Astrocyte of the cerebellum (primary cell): ENCODE measurements at regions not wholly inside any gene's neighbourhood (a gene's known extent, or its start where the extent isn't known, plus 50 kb on each side); places are given as distances from the start of the nearest gene placed in this dataset.
"Not testable (repeated sequence)": the region's sequence is repeated elsewhere in the genome, so short reads cannot be mapped to it uniquely, and the experiment has no call there.

ENCODE experiments used
- DNase-seq: peaks from one replicate; pipeline ENCODE4 v3.0.0-alpha.2; 2011; ENCODE audit warnings: low read depth
- H3K4me3 ChIP-seq: 2 replicates; pipeline ENCODE4 v1.5.1; 2011; ENCODE audit warnings: mild to moderate bottlenecking, low read depth, low read length, moderate library complexity
- CTCF ChIP-seq: IDR thresholded peaks from 2 replicates; pipeline ENCODE4 v1.5.1; 2012; ENCODE audit warnings: low read length, low read depth, moderate library complexity, mild to moderate bottlenecking; ENCODE audit errors: missing control alignments
- in situ Hi-C: cut with HindIII; loops from 2 replicates; pipeline ENCODE4 v1.10.0; 2017; ENCODE audit warnings: low sequenced_read_pairs

- no peak overlapping the region for H3K4me3 ChIP-seq
- DNase-seq, result no peak
- in situ Hi-C loops, result no loop called here
- no peak for TF ChIP-seq CTCF
These were observed 229.8 kb downstream of the DKK2 start for GRCh38 chr4:106806158-106806797.

GRCh38 chr4:106803083-106803482 lies 233.0 kb downstream of the DKK2 start:
- no peak for DNase-seq
- no peak overlapping the region for H3K4me3 ChIP-seq
- in situ Hi-C loops, result no loop called here
- no peak for TF ChIP-seq CTCF

- no peak for DNase-seq
- TF ChIP-seq CTCF, result no peak
- in situ Hi-C loops, result no loop called here
- H3K4me3 ChIP-seq, result no peak overlapping the region
These were observed 234.7 kb downstream of the DKK2 start for GRCh38 chr4:106801386-106801785.

- H3K4me3 ChIP-seq, result no peak overlapping the region
- in situ Hi-C loops, result no loop called here
- no peak for TF ChIP-seq CTCF
- DNase-seq, result no peak
These were observed 239.2 kb downstream of the DKK2 start for GRCh38 chr4:106796876-106797275.

- in situ Hi-C loops, result no loop called here
- TF ChIP-seq CTCF, result no peak
- H3K4me3 ChIP-seq, result no peak overlapping the region
- no peak for DNase-seq
These were observed 240.8 kb downstream of the DKK2 start for GRCh38 chr4:106795326-106795725.

- no peak overlapping the region for H3K4me3 ChIP-seq
- DNase-seq, result no peak
- in situ Hi-C loops, result no loop called here
- no peak for TF ChIP-seq CTCF
These were observed 242.2 kb downstream of the DKK2 start for GRCh38 chr4:106793933-106794332.

- no peak overlapping the region for H3K4me3 ChIP-seq
- in situ Hi-C loops, result no loop called here
- no peak for TF ChIP-seq CTCF
- DNase-seq, result no peak
These were observed 260.5 kb downstream of the DKK2 start for GRCh38 chr4:106775636-106776035.

- DNase-seq, H3K4me3 ChIP-seq, in situ Hi-C loops: not testable (repeated sequence)
These were observed 262.1 kb downstream of the DKK2 start for GRCh38 chr4:106774055-106774454.
